Stimulated activated CD4-positive, alpha-beta T cell treated with anti-CD3 and anti-CD28 coated beads, Interleukin-2, amount 100 ng/mL, for 24 hours (primary cell): ENCODE measurements at regions not wholly inside any gene's neighbourhood (a gene's known extent, or its start where the extent isn't known, plus 50 kb on each side); places are given as distances from the start of the nearest gene placed in this dataset.

Source experiments
- DNase-seq, 2 donors: peaks; one replicate each; pipeline ENCODE4 v3.0.0-alpha.2; 2020

DNA sequence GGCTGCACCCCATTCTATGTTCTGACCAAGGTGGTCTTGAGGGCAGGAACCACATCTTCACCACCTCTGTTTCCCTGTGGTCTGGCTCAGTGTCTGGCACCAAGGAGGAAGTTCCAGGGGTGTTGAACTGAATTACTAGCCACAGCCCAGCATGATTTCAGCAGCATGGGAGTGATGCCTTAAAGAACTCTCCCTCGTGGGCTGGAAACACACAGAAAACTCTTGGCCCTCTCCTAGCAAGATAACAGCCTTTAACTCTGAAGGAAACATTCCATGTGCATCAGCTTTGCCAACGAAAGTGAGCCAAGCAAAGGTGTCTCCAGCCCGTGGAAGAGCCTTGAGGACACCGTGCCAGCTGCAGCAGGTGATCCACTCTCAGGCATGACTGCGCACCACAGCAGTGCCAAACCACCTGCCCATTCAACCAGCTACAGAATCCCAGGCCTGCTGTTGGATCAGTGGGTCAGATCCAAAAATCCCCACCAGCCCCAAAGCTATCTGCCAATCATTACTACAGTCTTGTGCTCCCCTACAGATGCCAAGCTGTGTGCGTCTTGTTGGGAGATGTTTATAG is 124.8 kb downstream of the TTC32 start:
- DNase-seq: no peak

DNA sequence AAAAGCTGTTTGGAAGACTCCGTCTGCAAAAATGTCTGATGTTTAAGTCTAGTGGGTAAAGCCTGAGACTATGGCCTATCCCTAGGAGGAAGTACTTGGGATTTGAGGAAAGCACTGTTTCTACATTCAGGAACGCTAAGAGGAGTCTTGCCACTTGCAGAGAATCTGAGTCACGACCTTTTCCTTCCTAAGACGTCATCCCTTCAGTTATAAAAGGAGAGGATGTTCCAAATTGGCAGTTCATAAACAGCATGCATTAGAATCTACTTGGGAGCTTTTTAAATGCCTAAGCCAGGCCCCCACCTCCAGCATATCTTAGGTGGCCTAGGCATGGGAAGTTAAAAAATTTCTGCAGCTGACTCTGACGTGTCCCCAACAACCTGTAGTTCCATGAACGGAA is 125.9 kb downstream of the TTC32 start:
- no peak for DNase-seq

DNA sequence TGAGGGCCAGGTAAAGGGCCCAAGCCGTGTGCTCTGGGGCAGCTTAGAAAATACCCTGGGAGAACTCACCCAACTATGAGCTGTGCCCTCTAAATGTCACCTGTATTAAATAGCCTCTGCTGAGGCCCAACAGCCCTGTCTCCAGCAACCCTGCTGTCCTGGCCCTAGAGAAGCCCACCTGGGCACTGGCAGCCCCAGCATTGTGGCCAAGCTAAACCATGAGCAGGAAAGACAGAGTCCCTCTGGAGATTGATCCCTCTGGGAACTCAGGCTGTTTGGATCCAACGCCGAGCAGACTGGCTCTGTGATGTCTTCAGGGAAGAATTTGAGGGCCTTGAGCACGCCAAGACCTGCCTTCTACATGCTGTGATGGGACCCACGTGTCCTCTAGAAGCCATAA is 126.5 kb downstream of the TTC32 start:
- DNase-seq: no peak

DNA sequence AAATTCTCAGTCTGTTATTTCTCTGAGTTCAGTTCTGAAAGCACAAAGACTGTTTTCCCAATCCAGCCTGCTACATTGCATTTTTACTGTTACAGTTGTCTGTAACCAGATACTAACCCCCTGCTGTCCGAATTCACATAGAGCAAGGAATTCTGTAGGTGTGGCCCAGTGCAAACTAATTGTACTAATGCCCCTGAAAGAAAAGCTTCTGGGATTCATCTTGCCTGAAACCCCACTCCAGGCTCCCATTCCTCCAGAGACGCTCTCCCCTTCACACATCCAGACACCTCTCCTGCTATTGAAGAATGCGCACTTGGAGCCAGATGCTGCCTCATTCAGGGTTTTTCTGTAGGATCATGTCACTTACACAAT is 127.0 kb downstream of the TTC32 start:
- no peak for DNase-seq

DNA sequence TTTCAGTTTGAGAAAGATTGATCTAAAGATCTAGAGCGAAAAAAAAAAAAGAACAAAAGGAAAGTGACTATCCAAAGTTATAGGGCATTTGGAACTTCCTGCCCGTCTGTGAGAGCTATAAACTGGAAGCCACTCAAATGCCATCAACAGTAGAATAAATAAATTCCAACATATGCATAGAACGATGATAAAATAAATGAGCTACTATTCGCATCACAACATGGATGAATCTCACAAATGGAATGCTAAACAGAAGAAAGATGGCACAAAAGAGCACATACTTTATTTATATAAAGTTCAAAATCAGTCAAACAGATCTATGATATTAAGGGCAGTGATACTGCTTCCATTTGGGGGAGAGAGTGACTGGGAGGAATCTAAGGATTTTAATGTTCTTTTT is 128.8 kb downstream of the TTC32 start:
- DNase-seq: no peak

DNA sequence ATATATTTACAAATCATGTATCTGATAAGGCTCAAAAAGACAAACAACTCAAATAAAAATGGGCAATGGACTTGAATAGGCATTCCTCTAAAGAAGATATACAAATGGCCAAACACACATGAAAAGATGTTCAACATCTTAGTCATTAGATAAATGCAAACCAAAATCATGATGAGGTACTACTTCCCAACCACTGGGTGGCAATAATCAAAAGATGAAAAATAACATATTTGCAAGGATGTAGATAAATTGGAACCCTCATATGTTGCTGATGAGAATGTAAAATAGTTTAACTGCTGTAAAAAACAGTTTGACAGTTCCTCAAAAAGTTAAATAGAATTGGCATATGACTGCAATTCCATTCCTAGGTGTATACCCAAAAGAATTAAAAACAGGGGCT is 132.3 kb downstream of the TTC32 start:
- DNase-seq: no peak

DNA sequence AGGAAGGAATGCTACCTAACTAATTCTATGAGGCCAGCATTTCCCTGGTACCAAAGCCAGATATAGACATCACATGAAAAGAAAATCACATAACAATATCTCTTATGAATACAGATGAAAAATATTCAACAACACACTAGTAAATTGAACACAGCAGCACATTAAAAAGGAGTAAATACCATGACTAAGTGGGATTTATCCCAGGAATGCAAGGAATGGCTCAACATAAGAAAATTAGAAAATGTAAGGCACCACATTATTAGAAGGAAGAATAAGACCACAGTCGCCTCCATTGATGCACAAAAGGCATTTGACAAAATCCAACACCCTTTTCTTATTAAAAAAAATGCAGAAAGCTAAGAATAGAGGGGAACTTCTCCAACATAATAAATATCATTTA is 133.9 kb downstream of the TTC32 start:
- no peak for DNase-seq

DNA sequence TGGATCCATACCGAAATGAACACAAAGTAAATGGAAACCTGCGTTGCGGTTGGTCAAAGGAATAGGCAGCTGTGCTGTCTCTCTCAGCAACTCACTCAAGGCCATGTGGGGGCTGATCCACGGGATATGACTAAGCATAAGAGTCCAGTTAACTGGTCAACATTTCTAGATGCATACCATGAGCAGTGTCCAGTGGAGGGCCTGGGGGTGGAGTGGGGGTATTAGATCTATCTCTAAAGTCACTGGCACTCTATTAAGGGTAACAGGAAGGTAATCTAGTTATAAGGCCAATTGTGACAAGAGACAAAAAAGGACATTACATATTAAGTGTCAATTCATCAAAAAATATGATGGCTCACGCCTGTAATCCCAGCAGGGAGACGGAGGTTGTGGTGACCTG is 136.8 kb downstream of the TTC32 start:
- DNase-seq: no peak

DNA sequence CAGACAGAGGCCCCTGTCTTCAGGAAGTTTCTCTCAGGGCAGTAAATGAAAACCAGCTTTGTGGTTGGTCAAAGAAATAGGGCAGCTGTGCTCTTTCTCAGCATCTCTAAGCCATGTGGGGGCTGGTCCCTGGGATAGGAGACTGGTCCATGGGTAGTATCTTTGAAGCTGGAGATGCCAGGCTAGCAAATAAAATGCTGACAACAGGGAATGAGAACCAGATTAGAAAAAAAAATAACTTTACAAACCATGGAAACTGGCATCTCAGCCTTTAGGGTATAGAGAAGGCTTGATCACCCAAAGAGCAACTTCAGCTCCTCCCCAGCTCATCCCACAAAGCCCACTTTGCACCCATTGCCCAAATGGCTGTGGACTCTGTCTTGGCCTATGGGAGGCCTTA is 138.1 kb downstream of the TTC32 start:
- no peak for DNase-seq

DNA sequence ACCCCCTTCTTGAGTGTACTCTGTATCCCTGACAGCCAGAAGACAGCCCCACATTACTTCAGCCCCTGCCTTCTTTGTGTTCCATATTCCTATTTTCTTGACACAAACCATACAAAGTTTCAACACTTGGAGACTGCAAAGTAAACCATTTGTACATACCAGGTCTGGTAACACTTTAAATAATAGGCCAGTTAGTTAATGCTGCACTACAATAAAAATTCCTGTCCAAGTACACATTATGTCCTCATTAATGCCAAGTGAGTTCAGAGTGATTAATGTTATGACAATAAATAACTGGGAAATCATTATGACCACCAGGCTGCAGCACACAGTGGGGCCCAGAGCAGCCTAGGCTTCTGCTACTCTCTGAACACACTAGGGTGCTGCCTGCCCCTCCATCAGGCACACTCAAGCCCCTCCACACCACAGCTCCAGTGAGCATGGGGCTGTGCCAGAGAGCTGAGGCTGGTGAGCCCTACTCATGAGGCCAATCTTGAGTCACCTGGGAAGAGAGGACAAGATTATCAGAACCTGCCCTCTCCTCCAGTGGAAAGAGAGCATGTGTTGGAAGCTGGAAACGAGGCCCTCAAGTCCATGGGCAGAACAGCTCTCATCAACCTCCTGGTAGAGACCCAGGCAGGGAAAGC is 138.7 kb downstream of the TTC32 start:
- DNase-seq: no peak

DNA sequence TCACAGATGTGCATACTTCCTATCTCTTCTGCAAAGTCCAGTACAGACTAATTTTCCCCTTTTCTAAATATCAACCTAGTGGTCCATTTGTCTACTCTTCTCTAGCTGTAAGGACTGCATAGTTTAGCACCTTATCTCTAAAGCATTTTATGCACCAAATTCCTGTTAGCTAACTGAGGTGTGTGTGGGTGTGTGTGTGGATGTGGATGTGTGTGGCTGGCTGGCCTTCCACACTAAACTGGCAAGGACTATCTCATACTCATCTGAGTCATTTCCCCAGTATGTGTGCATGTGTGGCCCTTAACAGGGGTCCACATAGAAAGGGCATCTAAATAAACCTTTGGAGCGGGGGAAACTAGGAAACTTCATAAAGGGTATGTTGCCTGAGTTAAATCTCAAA is 139.6 kb downstream of the TTC32 start:
- DNase-seq: no peak

DNA sequence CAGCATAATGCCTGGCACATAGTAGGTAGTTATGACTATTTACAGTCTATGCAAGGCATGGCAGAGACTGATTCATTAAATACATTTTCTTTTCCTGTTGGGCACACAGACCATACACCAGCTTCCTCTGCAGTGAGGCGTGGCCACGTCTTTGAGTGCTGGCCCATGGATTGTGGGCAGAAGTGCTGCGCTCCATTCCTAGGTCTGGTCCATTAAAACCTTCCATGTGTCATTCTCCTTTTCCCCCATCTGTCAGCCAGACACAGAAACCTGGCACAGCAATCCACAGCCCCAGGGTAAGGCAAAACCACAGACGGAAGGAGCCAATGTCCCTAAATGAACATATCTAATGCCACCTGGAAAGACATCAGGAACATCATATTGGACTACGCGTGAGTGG is 141.9 kb downstream of the TTC32 start:
- no peak for DNase-seq

DNA sequence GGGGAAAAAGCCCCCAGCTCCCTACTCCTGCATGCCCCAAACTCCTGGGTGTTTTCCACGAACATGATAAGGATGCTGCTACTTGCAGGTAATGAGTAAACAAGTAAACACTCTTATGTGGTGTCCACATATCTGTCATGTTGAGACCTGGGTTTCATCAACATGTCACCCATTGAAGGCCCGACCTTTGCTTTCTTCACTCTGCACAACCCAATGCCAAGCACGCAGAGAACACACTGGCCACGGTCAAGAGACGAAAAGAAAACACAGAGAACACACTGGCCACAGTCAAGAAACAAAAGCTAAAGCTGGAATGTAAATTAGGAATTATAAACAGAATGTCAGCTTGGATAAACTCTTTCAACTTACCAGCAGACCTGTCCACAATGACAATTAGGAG is 143.1 kb downstream of the TTC32 start:
- DNase-seq: no peak

DNA sequence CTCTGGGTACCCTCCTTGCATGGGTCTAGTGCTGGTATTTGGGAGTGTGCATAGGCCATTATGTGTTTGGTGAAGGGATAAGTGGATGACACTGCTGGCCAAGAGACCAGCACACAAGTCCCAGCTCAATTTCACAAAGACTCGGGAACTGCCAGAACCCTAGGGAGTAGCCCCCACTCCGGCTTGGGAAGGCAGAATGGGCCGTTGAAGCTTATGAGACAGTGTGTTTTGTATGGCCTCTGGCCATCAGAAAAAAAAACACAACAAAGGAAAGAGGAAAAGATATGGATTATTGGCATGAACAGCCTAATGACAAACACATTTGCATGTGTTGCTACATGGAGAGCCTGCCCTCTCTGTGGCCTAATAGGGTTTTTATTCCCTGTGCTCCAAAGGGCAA is 144.2 kb downstream of the TTC32 start:
- no peak for DNase-seq

DNA sequence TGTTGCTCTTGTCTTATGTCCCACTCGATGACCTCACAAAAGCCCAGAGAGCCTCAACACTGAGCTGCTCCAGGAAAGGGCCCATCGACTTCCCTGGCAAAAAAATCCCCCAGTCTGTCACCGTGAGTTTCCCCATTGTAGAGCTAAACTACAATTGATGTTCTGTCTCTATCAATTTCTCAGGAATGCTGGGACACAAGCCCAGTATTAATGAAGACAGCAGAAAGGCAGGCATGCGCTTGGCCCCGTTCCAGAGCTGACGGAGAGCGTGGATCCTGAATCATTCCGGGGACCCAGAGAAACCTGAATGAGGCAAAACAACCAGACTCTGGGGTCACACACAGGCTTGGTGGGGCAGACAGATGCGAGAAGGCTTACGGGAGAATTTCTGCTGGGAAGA is 146.9 kb downstream of the TTC32 start:
- no peak for DNase-seq

DNA sequence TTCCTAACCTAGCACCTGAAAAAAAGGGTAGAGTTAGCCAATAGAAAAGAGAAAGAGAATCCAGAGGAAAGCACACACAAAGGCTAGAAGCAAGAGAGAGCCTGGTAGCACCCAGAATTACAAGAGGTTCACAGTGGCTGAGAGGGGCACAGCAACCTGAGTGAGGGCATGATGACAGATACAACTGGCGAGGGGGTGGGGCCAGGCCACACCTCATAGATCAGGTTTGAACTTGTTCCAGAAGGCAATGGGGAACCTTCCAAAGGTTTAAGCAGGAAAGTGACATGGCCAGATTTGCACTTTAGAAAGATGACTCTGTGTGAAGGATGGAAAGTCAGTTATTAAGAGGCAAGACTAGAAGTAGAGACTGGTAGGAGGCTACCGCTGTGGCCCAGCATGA is 148.0 kb downstream of the TTC32 start:
- no peak for DNase-seq

DNA sequence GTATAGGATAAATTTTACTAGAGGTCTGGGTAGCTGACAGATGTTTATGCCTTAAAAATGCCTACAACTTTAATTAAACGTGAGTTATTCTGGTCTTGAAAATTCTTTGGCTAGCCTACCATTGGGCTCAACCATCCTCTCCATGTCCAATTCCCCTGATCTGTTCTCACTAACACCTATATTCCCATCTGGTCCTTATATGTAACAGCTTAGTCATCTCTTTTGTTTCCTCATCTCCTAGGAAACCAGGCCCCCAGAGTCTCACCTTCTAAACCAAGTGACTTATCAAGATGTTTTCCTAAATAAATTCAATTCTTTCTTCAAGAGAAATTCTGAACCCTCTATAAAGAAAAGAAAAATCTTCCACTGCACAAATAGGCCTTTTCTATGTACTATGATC is 148.5 kb downstream of the TTC32 start:
- no peak for DNase-seq

DNA sequence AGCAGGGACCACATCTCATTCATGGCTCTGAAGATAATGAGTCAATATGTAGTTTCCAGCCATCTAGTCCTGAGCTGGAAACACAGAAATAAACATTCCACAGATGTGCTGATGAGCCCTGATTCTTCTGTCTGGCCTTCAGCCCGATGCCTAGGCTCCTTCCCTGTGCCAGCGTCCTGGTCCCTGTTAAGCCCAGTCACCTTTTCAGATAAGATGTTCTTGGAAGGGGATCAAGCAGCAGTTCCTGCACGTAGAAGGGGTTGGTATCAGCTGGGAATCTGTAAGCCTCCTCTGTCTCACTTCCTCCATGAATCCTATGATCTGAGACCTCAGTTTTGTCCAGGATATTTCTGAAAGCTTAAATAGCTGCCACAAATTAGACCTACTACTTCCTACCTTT is 149.3 kb downstream of the TTC32 start:
- DNase-seq: no peak

DNA sequence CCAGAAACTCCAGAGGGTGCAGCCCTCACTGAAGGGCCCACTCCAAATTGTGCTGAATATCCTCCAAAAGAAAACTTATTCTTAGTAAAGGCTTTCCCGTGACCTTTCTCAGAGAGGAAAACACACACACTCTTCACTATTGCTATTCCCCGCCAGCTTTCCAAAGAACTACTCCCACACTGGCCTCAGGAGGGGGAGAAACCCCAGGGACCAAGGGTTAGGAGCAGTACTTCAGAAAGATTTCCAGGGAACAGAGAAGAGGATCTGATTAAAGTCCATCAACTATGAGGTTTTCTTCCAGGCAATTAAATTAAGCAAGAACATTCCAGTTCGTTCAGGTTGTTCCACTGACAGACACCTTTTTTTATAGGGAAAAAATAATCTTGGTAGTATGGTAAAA is 150.2 kb downstream of the TTC32 start:
- no peak for DNase-seq

DNA sequence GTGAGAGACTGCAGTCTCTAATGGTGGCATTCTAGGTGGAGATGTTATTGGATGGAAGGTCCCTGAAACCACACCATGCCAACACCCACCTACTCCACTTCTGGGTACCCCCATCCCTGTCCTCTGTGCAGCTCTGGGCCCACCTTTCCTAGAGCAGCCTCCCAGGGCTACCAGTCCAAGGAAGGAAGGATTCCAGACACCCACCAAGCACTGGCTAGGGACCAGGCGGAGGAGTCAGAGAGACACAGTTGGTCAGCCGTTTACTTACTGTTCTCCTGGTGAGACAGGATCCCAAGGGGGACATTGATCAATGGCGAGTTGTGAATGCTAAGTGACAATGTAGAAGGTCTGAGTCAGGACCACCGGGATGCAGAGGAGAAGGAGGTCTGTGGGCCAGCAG is 151.6 kb downstream of the TTC32 start:
- DNase-seq: no peak

DNA sequence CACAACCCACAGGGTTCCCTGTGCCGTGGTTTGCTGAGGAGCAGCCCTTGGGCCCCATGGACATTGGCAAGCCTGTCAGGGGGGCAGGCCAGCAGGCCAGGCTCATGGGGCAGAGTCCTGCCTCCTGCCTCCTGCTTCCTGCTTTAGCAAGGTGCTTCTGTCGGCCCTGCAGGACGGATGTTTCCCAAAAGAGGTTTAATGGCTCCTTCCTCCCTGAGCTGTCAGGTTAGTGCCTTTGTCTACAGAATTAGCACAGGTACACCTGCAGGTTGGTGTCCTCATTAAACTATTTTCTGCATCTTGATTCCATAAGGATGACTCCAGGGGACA is 152.3 kb downstream of the TTC32 start:
- no peak for DNase-seq

DNA sequence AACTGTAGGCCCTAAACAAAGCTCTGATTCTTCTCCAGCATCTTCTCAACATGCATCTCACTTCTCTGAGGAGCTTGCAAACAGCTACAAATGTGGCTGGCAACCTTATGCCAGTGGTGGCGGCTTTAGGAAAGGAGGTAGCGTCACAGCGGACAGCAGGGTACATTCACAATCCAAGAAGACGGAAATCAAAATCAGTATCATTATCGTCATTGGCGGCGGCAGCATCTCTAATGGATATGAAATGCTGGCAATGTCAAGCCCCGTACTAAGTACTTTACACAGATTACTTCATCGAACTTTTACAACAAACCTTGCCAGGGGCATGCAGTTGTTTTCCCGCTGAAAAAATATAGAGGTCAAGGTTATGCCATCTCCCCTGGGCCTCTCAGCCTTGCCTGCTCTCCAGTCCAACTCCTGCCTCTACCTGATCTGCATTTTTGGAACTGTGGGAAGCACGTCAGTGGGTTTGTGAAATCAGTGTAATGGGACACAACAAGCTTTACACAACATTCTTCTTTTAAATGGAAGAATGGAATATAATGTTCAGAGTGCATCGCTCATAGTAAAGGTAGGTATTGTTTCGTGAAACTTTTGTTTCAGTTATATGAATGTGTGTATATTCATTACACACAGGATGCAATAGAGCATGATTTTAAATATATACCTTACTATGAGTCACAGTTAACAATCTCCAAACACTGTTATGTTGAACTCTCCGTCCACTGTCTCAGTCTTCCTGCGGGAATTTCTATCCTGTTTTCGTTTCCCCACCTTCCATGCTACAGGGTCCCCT is 152.9 kb downstream of the TTC32 start:
- no peak for DNase-seq

DNA sequence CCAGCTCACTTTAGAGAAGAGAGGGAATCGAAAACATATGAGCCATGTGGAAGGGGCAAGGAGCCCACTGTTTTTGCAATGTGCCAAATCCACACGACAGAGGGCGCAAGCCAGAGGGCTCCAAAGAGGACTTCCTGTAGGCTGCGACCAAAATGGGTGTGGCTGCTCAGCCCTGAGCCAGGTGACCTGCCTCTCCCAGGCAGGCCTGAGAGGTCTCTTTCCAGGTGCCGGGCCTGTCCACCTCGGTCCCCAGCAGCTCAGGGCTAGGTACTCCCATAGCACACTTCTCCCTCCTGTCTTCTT is 153.8 kb downstream of the TTC32 start:
- no peak for DNase-seq

DNA sequence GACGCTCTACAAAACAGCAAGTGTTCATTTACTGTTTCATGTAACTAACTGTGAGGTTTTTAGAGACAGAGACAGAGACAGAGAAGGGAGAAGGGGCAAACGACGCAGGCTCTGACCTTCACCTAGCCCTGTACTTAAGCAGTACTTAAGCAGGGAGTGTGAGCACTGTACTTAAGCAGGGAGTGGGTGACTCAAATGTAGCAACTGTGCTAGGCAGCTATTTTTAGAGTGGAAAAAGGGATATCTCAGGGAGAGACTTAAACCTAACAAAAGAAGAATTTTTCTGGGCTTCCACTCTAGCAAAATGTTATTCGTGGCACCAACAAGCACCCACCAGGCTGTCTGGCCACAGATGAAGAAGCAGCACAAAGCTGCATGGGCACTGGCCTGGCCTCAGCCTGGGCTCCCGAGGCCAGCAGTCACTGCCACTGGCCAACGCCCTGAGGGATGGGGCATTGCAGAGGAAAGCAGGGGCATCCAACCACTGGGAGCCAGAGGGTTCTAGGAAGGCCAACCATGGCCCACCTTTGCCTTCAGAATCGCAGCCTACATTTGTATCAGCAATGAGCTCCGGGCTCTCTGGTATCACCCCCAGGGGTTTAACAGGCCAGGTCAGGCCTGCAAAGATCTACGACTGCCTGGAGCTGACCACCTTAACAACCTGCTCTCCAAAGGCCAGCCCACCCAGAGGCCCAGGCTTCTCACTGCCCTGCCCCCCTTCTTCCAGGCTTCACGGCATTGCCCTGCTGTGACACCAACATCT is 154.3 kb downstream of the TTC32 start:
- no peak for DNase-seq
